Sciatic nerve (tissue), 2 donors: ENCODE measurements at regions not wholly inside any gene's neighbourhood (a gene's known extent, or its start where the extent isn't known, plus 50 kb on each side); places are given as distances from the start of the nearest gene placed in this dataset.

Experiments used
- ATAC-seq: fragments of 200-7000 bp; cut with Tn5 transposase; one replicate; pipeline ENCODE4 v1.9.1; 2020; ENCODE audit warnings: mild to moderate bottlenecking, moderate library complexity
- DNase-seq: peaks from one replicate; pipeline ENCODE4 v3.0.0-alpha.2; 2020; ENCODE audit warnings: low spot score
- intact Hi-C: fragments of 100-400 bp; cut with DNase I; formaldehyde crosslinking; loops from one replicate; pipeline ENCODE4 v1.14.2; 2022
- donor health status: DM: no; HTN: no; CAD: no.
- donor health status: DM: no; HTN: no; CAD: no.

- no peak for ATAC-seq
- DNase-seq, result no peak
- intact Hi-C loops, result no loop called here
Measured at GRCh38 chr1:34324879-34325440, 148.3 kb downstream of the C1orf94 start.

- ATAC-seq, result no peak
- intact Hi-C loops, result no loop called here
Measured at GRCh38 chr1:34328281-34328799, 151.6 kb downstream of the C1orf94 start.

GRCh38 chr1:34330061-34330460 lies 153.4 kb downstream of the C1orf94 start:
- DNase-seq, result no peak
- no peak for ATAC-seq
- intact Hi-C loops, result no loop called here

More at GRCh38 chr1:34328281-34328799, 151.6 kb downstream of the C1orf94 start:
- DNase-seq, result no peak

- intact Hi-C loops, result no loop called here
- ATAC-seq, result no peak
- DNase-seq, result no peak
Measured at GRCh38 chr1:34331020-34331926, 154.6 kb downstream of the C1orf94 start.

- ATAC-seq (no peak), DNase-seq (no peak)
- intact Hi-C loops, result no loop called here
Measured at GRCh38 chr1:34332996-34333395, 156.3 kb downstream of the C1orf94 start.

- no peak for DNase-seq
- intact Hi-C loops, result no loop called here
Measured at GRCh38 chr1:34338871-34339270, 162.2 kb downstream of the C1orf94 start.

GRCh38 chr1:34341896-34342295 lies 165.2 kb downstream of the C1orf94 start:
- no peak for DNase-seq
- intact Hi-C loops, result no loop called here
- ATAC-seq, result no peak

More at GRCh38 chr1:34338871-34339270, 162.2 kb downstream of the C1orf94 start:
- ATAC-seq, result no peak

GRCh38 chr1:34342334-34342733 lies 165.6 kb downstream of the C1orf94 start:
- DNase-seq (no peak), ATAC-seq (no peak)
- intact Hi-C loops, result no loop called here

GRCh38 chr1:34346128-34346527 lies 169.4 kb downstream of the C1orf94 start:
- no peak for ATAC-seq
- no peak for DNase-seq
- intact Hi-C loops, result no loop called here

GRCh38 chr1:34353409-34353808 lies 176.7 kb downstream of the C1orf94 start:
- ATAC-seq, result no peak
- intact Hi-C loops, result no loop called here
- DNase-seq, result no peak

GRCh38 chr1:34354367-34354766 lies 177.7 kb downstream of the C1orf94 start:
- intact Hi-C loops, result no loop called here
- DNase-seq, result no peak

GRCh38 chr1:34356853-34357252 lies 180.1 kb downstream of the C1orf94 start:
- no peak for ATAC-seq
- no peak for DNase-seq
- intact Hi-C loops, result no loop called here

More at GRCh38 chr1:34354367-34354766, 177.7 kb downstream of the C1orf94 start:
- no peak for ATAC-seq

- DNase-seq (no peak), ATAC-seq (no peak)
- intact Hi-C loops, result no loop called here
Measured at GRCh38 chr1:34358636-34359035, 181.9 kb downstream of the C1orf94 start.

GRCh38 chr1:34359411-34359810 lies 182.7 kb downstream of the C1orf94 start:
- DNase-seq (no peak), ATAC-seq (no peak)
- intact Hi-C loops, result no loop called here

GRCh38 chr1:34360574-34360973 lies 183.9 kb downstream of the C1orf94 start:
- ATAC-seq, result no peak
- no peak for DNase-seq
- intact Hi-C loops, result no loop called here

GRCh38 chr1:34361121-34361520 lies 184.4 kb downstream of the C1orf94 start:
- DNase-seq, result no peak
- no peak for ATAC-seq
- intact Hi-C loops, result no loop called here

- DNase-seq (no peak), ATAC-seq (no peak)
- intact Hi-C loops, result no loop called here
Measured at GRCh38 chr1:34361781-34362357, 185.2 kb downstream of the C1orf94 start.

GRCh38 chr1:34362949-34363348 lies 186.2 kb downstream of the C1orf94 start:
- DNase-seq, result no peak
- intact Hi-C loops, result no loop called here
- ATAC-seq, result no peak

- intact Hi-C loops, result no loop called here
- DNase-seq, result no peak
- no peak for ATAC-seq
Measured at GRCh38 chr1:34363447-34363846, 186.7 kb downstream of the C1orf94 start.

GRCh38 chr1:34363915-34364314 lies 187.2 kb downstream of the C1orf94 start:
- ATAC-seq (no peak), DNase-seq (no peak)
- intact Hi-C loops, result no loop called here
